Epithelial cell of proximal tubule (primary cell): ENCODE measurements at regions not wholly inside any gene's neighbourhood (a gene's known extent, or its start where the extent isn't known, plus 50 kb on each side); places are given as distances from the start of the nearest gene placed in this dataset.

Experiments used
- DNase-seq: peaks from one replicate; pipeline ENCODE4 v3.0.0-alpha.2; 2011; ENCODE audit warnings: low read depth
- H3K4me3 ChIP-seq: 2 replicates; pipeline ENCODE4 v1.5.1; 2011; ENCODE audit warnings: low read depth, mild to moderate bottlenecking, low read length
- CTCF ChIP-seq: conservative IDR thresholded peaks from 2 replicates; pipeline ENCODE4 v1.5.1; 2012; ENCODE audit warnings: low read depth, mild to moderate bottlenecking, low read length

- no peak overlapping the region for H3K4me3 ChIP-seq
Observed at GRCh38 chr2:239814116-239814860, 210.9 kb downstream of the NDUFA10 start.

GRCh38 chr2:239813261-239814115 lies 211.7 kb downstream of the NDUFA10 start:
- no peak overlapping the region for H3K4me3 ChIP-seq
- no peak for DNase-seq
- no peak for TF ChIP-seq CTCF

More at GRCh38 chr2:239814116-239814860, 210.9 kb downstream of the NDUFA10 start:
- DNase-seq, result no peak
- no peak for TF ChIP-seq CTCF

DNA sequence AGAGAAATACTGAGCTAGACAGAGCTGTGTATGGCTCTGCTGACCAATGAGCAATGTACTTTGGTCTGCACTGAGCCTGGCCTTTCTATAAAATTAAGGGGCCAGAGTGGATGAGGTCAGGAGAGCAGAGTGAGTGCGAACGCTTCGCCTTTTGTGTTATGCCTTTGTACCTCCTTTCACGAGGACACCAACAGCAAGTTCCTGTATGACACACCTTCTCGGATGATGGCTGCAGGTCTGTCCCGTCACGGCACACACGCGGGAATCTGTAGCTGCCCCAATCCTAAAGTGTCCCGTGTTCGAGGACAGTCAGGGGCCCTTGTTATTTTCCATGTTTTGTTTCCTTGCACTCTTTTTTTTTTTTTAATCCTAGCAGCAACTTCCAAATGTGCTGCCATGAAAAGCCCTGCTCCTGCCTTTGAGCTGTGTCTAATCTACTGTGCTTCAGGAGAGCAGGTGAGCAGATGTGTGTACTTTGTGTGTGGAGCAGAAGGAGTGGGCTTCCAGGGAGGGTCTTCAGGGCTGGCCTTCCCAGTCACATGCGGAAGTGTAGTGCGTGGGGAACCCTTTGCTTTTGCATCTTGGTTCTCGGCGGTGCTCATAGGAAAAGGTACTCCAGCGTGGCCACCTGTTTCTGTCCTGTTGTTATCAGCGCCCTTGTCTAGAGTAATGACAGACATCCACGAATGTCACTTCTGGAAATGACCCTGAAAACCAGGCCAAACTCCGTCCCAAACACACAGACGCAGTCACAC lies 213.2 kb downstream of the NDUFA10 start:
- no peak for DNase-seq
- TF ChIP-seq CTCF, result no peak
- H3K4me3 ChIP-seq, result no peak overlapping the region

DNA sequence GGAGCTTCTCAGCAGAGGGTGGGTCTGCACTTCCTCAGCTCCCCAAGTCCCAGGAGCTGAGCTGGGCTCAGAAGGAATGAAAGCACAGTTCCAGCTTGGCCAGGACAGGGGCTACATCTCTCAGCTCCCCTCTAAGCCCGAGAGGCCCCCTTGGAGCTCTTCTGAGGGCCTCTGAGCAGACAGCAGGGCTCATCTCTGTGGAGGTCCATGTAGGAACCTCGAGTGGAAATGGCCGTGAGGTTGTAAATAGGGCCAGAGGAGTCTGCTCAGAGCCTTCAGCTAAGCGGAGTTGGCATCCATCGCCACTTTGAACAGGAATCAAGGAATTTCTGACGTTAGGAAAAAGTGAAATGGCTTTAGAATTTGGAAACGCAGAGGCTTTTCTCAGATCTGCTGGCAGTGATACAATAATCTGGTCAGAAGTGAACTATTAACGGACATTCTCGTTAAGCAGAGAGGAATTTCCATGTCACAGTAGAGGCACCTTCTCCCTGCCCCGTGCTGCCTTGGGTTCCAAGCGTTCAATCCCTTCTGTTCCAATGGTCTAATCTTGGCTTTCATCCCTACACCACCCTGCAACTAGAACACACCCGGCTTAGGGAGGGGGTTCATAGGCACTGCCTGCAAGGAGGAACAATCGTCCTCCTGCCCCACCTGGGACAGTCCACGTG lies 213.9 kb downstream of the NDUFA10 start:
- no peak for DNase-seq
- H3K4me3 ChIP-seq, result no peak overlapping the region
- TF ChIP-seq CTCF, result no peak

DNA sequence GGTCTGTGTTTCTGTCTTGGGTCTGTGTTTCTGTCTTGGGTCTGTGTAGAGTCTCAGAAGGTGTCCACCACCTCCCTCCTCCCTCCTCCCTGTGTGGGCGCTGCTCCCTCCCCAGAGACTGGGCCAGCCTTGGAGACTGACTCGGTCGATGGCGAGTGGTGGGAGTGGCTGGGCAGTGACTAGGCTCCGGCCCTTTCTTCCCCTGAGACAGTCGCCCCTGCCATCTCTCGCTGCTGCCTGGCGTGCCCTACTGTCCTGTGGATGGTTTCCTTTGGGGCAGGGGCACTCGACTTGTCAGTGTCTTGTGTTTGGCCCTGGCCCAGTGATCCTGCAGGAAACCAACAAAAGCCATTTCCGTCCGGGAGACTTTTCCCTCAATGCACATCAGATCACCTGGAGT lies 215.8 kb downstream of the NDUFA10 start:
- no peak for DNase-seq
- H3K4me3 ChIP-seq, result no peak overlapping the region
- TF ChIP-seq CTCF, result no peak

DNA sequence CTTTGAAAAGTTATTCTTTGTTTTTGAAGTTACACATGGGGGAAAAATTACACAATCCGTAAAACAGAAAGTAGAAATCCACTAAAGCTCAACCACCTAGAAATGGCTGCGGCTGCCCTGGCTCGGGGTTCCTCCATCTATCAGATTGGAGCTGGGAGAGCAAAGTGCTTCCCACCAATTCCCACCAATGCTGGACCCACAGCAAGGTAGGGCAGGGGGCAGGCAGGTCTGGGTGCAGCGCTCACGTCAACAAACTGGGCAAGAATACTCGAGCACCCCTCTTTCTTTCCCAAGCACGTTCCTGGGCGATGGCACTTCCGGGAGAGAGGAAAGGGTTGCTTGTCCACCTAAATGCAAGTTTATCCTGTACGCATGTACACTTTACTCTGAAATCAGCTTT lies 217.6 kb downstream of the NDUFA10 start:
- no peak for TF ChIP-seq CTCF
- no peak overlapping the region for H3K4me3 ChIP-seq
- DNase-seq, result no peak
